HG02852 (cell line): ENCODE measurements at regions not wholly inside any gene's neighbourhood (a gene's known extent, or its start where the extent isn't known, plus 50 kb on each side); places are given as distances from the start of the nearest gene placed in this dataset.
A peak's percentile ranks its signal among the peaks of the same experiment; 100 is the strongest.

Source experiments
- ATAC-seq: cut with Tn5 transposase; IDR thresholded peaks from one replicate; pipeline ENCODE4 v1.9.1; 2021; ENCODE audit warnings: mild to moderate bottlenecking, moderate library complexity; ENCODE audit not compliant: unreplicated experiment

- no peak for ATAC-seq
Measured at GRCh38 chr5:4857761-4858160, 282.4 kb upstream of the ADAMTS16 start.

- no peak for ATAC-seq
Measured at GRCh38 chr5:4859500-4860235, 280.5 kb upstream of the ADAMTS16 start.

- no peak for ATAC-seq
Measured at GRCh38 chr5:4860631-4861030, 279.5 kb upstream of the ADAMTS16 start.

GRCh38 chr5:4862500-4862899 is 277.6 kb upstream of the ADAMTS16 start:
- ATAC-seq, result no peak

GRCh38 chr5:4866131-4866659 is 273.9 kb upstream of the ADAMTS16 start:
- ATAC-seq, result no peak

- no peak for ATAC-seq
Measured at GRCh38 chr5:4866817-4867216, 273.3 kb upstream of the ADAMTS16 start.

GRCh38 chr5:4868140-4868735 is 271.9 kb upstream of the ADAMTS16 start:
- ATAC-seq, result peak; percentile 67

- no peak for ATAC-seq
Measured at GRCh38 chr5:4873652-4874051, 266.5 kb upstream of the ADAMTS16 start.

GRCh38 chr5:4874097-4874496 is 266.0 kb upstream of the ADAMTS16 start:
- ATAC-seq, result no peak

- ATAC-seq, result no peak
Measured at GRCh38 chr5:4875942-4876341, 264.2 kb upstream of the ADAMTS16 start.

- no peak for ATAC-seq
Measured at GRCh38 chr5:4876804-4877203, 263.3 kb upstream of the ADAMTS16 start.

GRCh38 chr5:4877579-4877978 is 262.6 kb upstream of the ADAMTS16 start:
- no peak for ATAC-seq

GRCh38 chr5:4879075-4879474 is 261.1 kb upstream of the ADAMTS16 start:
- ATAC-seq, result no peak

GRCh38 chr5:4879693-4880303 is 260.3 kb upstream of the ADAMTS16 start:
- ATAC-seq, result peak; percentile 90

- no peak for ATAC-seq
Measured at GRCh38 chr5:4880304-4880741, 259.8 kb upstream of the ADAMTS16 start.

- ATAC-seq, result no peak
Measured at GRCh38 chr5:4881366-4882002, 258.6 kb upstream of the ADAMTS16 start.

GRCh38 chr5:4882186-4882585 is 257.9 kb upstream of the ADAMTS16 start:
- no peak for ATAC-seq

GRCh38 chr5:4883360-4883759 is 256.8 kb upstream of the ADAMTS16 start:
- ATAC-seq, result no peak

- no peak for ATAC-seq
Measured at GRCh38 chr5:4893063-4893744, 246.9 kb upstream of the ADAMTS16 start.

- no peak for ATAC-seq
Measured at GRCh38 chr5:4896328-4896727, 243.8 kb upstream of the ADAMTS16 start.

- no peak for ATAC-seq
Measured at GRCh38 chr5:4901305-4901811, 238.8 kb upstream of the ADAMTS16 start.
